GM12865 (cell line): ENCODE measurements at regions not wholly inside any gene's neighbourhood (a gene's known extent, or its start where the extent isn't known, plus 50 kb on each side); places are given as distances from the start of the nearest gene placed in this dataset.

Experiments
- DNase-seq: peaks from one replicate; pipeline ENCODE4 v3.0.0; 2010; ENCODE audit warnings: low read depth
- H3K4me3 ChIP-seq: 2 replicates; pipeline ENCODE4 v1.5.1; 2011; ENCODE audit warnings: mild to moderate bottlenecking, low read depth, low read length, control low read depth
- TF ChIP-seq, protein P1 (sequence below): IDR thresholded peaks from 2 replicates; pipeline ENCODE4 v1.5.1; 2011; ENCODE audit warnings: low read length, control low read depth, low read depth, inconsistent platforms; ENCODE audit not compliant: insufficient read depth; ENCODE audit errors: missing control alignments

DNA sequence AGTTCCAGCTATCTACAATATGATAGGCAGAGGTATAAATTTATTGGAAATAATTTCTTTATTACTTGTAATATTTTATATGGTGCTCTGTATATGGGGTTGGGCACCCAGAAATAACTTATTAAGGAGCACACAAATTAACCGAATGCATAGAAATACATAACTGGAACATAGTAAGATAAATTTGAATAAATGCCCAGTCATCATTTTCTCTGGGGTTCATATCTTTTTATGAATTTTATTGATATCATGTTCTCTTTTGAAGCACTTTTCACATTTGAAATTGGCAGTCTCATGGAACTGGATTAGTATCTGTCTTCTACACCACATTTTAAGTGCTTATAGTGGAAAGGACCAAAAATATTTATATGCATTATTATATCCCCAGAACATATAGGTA, 122.0 kb downstream of the PCDH7 start:
- H3K4me3 ChIP-seq = no peak overlapping the region
- DNase-seq = no peak
- TF ChIP-seq, protein P1, sequence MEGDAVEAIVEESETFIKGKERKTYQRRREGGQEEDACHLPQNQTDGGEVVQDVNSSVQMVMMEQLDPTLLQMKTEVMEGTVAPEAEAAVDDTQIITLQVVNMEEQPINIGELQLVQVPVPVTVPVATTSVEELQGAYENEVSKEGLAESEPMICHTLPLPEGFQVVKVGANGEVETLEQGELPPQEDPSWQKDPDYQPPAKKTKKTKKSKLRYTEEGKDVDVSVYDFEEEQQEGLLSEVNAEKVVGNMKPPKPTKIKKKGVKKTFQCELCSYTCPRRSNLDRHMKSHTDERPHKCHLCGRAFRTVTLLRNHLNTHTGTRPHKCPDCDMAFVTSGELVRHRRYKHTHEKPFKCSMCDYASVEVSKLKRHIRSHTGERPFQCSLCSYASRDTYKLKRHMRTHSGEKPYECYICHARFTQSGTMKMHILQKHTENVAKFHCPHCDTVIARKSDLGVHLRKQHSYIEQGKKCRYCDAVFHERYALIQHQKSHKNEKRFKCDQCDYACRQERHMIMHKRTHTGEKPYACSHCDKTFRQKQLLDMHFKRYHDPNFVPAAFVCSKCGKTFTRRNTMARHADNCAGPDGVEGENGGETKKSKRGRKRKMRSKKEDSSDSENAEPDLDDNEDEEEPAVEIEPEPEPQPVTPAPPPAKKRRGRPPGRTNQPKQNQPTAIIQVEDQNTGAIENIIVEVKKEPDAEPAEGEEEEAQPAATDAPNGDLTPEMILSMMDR = no peak

DNA sequence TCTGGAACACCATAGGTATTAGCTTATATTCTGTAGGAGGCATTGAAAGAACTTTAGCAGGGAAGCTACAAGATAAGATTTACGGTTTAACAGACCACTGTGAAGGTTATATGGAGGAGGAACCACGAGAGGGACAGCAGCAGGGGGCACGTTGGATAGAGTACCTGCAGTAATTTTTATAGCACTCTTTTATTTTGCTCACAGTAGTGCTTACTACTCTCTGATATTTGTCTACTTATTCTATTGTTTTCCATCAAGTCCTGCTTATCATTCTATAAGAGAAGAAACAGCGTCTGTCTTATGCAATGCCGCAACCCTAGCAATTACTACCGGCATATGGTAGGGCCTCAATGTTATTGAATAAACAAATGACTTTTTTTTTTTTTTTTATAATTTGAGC, 122.5 kb downstream of the PCDH7 start:
- H3K4me3 ChIP-seq = no peak overlapping the region
- no peak for DNase-seq
- TF ChIP-seq, protein P1 = no peak

DNA sequence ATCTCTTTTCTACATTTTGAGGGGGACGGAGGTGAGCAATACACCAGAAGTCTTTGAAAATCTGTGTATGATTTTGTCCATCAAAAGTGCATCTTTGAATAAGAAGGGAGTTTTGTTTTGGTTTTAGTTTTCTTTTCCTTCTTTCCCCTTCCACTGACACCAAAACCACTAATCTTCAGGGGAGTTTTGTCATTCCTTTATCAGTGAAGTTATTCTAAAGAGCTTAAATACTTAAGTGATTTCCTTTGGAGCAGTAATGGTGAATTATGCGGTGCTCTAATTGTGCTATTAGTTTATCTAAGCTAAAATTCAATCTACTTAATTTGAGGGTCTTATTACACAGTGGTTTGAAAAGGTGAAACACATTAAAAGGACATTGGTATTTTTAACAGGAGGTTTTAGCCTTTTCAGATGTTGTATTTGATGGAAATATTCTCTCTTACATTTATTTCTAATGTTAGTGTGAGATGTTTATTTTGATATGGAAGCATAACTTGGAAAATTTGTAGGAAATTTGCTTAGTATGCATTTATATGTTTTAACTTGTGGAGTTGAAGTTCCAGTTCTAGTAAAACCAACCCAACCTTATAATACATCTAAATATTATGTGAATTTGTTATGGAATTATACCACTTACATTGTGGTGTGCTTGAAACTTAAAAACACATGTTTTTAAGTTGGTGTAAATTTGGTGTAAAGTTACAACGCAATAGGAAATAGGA, 124.9 kb downstream of the PCDH7 start:
- TF ChIP-seq, protein P1 = no peak
- DNase-seq = no peak
- H3K4me3 ChIP-seq = no peak overlapping the region

DNA sequence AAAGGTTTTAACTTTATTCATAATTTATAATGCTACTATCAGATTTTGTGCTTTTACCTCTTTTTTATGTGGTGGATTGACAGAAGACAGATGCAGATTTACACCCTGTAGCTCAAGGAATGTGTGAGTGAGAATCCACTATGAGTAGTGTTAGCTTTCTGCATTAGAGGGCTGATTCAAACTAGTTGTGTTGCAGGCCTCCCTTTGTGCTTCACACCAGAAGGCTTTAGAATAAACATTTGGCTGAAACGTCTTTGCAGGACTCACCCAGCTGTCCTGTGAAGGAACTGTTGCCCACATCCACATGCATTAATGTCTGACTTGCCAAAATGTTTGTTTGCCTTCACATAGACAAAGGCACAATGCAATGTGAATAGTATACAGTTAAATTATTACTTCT, 127.0 kb downstream of the PCDH7 start:
- H3K4me3 ChIP-seq = no peak overlapping the region
- TF ChIP-seq, protein P1 = no peak
- no peak for DNase-seq

DNA sequence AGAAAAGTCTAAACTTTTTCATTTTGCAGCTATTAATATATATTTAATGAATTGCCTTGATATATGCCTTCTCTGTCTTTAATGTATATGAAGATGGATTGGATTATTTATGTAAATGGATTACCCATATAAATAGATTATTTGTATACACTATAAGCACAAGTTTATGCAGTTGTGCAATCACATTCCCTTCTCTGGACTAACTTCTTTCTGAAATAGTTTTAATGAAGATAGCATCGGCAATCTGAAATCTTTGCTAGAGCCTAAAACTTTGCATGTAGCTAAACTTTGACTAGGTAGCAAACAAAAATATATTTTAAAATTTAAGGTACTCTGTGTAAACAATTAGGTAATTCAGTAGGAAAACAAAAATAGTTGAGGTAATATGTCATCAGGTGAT, 127.8 kb downstream of the PCDH7 start:
- DNase-seq = no peak
- TF ChIP-seq, protein P1 = no peak
- no peak overlapping the region for H3K4me3 ChIP-seq

DNA sequence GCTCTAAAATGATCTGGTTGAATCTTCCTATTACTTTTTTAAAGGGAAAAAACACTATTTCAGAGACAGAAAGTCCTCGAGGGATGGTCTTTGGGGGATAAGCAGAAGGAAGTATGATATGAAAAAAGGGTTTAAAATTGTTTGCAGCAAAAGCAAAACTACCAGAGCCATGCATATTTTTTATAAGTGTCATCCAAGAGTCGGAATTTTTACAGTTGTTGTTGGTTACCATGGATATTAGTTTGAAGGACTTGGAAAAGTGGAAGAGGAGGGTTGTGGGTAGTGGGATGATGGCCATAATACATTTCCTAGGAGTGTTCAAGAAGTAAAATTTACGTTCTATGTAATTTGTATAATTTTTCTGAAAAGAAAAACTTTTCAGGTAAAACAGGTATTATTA, 134.4 kb downstream of the PCDH7 start:
- no peak for DNase-seq
- TF ChIP-seq, protein P1 = no peak
- H3K4me3 ChIP-seq = no peak overlapping the region

DNA sequence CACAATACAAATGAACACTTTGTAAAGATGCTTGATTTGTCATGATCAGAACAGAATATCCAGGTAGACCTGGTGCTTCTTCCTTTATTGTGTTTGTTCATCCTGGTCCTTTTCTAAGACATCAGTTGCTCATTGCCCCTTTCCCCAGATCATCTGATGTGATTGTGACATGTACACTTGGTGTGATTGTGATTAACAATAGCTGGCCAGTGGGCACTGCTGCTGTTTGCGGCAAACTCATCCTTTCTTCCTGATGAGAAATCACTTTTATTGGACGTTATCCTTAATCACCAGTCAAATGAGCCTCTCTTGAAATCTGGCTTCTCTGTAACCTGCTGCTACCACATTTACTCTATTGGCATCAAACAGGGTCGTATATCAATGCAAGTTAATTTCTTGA, 135.1 kb downstream of the PCDH7 start:
- TF ChIP-seq, protein P1 = no peak
- no peak for DNase-seq
- no peak overlapping the region for H3K4me3 ChIP-seq
